Muscle of back (tissue), 3 donors: ENCODE measurements at regions not wholly inside any gene's neighbourhood (a gene's known extent, or its start where the extent isn't known, plus 50 kb on each side); places are given as distances from the start of the nearest gene placed in this dataset.
A peak's percentile ranks its signal among the peaks of the same experiment; 100 is the strongest.

Experiments
- DNase-seq, 3 donors: peaks; one replicate each; pipeline versions ENCODE4 v3.0.0 to v3.0.0-alpha.2; 2013

DNA sequence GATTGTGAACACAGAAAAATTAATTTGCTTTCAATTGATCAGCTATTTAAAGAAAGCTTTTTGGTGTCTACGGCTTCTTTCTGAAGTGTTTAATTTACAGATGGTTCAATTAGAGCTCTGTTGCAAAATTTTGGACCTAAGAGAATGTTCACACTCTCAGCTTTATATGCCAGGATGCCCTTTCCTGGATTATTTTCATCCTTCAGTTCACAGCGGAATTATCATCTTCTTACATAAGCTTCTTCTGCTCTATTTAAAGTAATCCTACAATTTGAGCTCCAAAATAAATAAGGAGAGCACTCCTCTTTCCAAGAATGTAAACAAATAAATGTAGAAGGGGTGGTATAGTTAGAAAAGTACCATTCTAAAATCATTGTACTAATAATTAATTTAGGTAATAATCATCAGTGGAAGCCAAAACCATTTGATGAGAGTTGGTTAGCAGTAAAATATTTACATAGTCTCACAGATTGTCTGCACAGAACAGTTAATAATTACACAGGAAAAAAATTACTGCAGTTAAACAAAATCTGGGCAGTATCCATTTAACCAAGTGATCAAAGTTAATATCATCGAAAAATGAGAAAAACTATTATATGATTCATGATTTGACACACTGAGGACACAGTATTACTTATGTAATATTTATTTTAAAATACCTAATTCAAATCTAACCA lies 298.0 kb upstream of the TMEM229A start:
- no peak for DNase-seq

DNA sequence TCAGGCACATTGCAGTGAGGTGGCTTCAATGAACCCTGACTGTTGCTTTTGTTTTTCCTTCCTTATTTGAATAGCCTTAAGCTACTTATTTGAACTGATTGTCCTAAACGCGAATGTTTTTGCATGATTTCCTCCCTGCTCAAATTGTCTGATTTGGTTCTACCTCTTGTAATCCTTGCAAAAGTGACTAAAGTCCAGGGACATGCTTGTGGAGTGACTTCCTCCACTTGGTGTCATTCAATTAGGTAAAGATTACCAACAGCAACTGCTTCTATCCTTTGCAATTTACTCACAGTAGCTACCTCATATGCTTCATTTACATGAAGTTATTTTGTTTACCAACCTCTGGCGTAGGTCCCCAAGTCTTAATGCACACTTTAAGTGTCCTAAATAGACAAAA lies 295.9 kb upstream of the TMEM229A start:
- DNase-seq, result no peak

DNA sequence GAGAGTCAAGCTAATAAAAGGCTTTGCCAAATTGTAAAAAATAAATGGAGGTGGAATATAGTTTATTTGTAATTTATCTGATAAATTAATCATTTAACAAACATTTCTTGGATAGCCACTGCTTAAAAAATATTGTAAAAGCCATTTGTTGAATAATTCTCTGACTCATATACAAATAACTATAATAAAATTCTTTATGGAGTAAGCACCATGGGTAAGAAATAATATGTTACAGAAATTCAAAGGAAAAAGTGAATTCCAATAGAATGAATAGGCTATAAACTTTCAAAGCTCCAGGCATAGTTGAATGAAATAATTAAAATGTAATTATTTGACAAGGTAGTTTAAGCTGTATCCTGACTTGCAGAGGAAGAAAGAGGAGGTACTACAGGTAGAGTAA lies 291.4 kb upstream of the TMEM229A start:
- DNase-seq, result no peak

DNA sequence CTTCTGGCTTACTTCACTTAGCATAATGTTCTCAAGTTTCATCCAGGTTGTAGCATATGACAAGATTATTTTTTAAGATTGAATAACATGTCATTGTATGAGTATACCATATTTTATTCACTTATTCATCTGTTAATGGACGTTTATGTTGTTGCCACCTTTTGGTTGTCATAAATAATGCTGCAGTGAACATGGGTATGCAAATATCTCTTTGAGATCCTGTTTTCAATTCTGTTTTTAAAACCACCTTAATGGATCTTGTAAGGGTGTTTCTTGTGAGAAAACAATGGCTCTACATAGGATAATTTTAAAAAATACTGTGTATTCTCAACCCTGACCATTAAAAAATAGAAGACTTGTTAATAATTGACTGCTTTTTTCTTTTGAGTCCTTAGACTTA lies 290.7 kb upstream of the TMEM229A start:
- DNase-seq, result no peak

- no peak for DNase-seq
These were observed 289.7 kb upstream of the TMEM229A start for GRCh38 chr7:124322561-124322960.

GRCh38 chr7:124318721-124319450 lies 286.0 kb upstream of the TMEM229A start:
- DNase-seq, result peak in 1 of 3 donors; percentile 2

- no peak for DNase-seq
These were observed 278.1 kb upstream of the TMEM229A start for GRCh38 chr7:124310934-124311390.

DNA sequence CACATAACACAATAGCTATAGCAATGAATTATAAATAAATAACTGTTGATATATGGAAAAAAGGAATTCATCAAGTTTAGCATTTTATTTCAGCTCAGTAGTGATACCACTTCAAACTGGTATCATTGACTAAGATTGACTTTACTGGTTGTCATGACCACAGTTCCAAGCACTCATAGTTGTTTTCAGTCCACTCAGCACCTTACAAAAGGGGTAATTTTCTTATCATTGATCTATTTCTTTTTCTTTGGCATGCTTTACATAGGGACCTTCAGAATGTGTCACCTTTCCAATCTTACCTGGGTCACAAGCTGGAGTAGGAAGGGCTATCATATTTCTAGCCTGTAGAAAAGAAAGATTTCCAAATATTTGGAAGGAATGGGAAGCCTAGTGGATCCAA lies 275.5 kb upstream of the TMEM229A start:
- no peak for DNase-seq

GRCh38 chr7:124295289-124295688 lies 262.4 kb upstream of the TMEM229A start:
- DNase-seq, result no peak

DNA sequence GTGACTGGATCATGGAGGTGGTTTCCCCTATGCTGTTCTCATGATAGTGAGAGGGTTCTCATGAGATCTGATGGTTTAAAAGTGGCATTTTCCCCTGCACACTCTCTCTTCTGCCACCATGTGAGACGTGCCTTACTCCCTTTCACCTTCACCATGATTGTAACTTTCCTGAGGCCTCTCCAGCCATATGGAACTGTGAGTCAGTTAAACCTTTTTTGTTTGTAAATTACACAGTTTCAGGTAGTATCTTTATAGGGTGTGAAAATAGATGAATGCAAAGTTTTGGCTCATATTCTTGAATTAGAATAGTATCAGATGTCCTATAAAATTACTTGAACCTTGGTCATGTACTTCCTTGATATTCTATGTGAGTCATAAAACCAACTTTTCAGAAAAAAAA lies 252.1 kb upstream of the TMEM229A start:
- DNase-seq, result no peak

DNA sequence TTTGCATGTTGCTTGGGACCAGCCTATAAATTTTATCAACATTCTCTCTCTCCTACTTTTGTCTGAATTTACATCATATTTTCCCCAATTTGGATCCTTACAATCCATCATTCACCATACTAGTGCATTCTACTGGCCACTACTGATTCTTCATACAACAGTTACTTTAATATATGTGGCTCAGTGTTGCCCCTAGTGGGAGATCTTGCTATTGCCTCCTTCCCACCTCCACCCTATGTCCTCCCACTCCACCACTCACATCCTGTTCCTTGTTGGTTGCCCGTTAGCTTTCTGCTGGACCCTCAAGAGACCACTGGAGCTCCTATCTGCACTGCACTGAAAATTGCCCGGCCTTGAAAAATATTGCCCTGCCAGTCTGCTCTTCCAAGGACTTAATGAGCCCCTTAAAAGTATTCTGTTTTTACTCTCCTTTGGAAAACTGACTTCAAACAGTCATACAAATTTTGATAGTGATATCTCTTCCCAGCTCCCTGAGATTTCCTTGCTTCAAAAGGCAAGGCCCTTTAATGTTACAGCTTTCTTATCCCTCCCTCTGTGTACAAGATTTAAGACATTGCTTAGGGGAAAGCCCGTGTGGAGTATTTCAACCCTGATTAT lies 243.2 kb upstream of the TMEM229A start:
- peak in 1 of 3 donors; percentile 1 for DNase-seq

GRCh38 chr7:124275411-124275810 lies 242.5 kb upstream of the TMEM229A start:
- no peak for DNase-seq

GRCh38 chr7:124269774-124270173 lies 236.9 kb upstream of the TMEM229A start:
- DNase-seq, result no peak

DNA sequence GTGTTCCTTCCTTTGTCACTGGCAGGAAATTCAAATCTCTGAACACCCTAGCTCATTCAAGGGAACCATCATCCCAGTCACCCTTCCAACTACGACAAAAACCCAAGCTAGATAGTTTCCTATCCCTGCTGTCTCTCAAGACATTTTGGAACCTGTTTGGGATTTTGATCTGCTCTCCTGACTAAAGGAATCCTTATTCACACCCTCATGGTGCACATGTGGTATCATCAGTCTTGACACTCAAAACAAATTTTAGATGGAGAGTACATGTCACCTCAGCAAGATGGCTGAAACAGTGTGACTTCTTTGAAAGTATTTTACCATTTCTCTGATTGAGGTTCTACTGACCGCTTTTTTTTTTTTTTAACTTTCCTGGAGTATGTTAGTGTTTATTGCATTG lies 234.3 kb upstream of the TMEM229A start:
- DNase-seq, result no peak

- DNase-seq, result no peak
These were observed 230.5 kb upstream of the TMEM229A start for GRCh38 chr7:124263232-124263827.

- DNase-seq, result no peak
These were observed 228.8 kb upstream of the TMEM229A start for GRCh38 chr7:124261710-124262109.

DNA sequence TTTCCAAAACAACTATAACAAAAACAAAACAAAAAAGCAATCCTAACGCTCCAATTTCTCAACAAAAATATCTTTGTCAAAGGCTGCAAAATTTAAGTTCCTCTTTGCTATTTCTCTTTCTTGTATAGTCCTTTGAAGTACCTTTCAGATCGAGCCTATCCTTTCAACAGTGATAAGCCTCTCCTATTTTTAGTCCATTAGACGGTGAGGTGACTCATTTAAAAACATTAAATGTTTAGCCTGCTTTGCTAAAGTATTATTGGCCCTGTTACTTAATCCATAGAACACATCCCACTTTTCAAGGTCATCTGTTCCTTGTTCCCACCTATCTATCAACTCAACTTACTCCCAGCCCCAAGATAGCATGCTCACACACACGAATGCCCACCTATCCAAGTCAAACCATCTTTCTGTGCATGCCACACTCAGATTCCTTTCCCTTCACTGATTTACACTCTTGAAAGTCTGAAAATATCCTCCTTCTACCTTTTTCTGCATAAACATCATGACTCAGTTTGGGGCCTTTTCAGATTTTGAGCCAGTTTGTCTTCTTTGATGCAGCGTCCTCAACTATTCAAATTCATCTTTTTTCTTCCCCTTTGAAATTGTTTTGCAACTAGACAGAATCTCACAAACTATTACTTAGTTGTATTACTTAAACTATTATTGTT lies 224.9 kb upstream of the TMEM229A start:
- DNase-seq, result no peak

- DNase-seq, result no peak
These were observed 222.3 kb upstream of the TMEM229A start for GRCh38 chr7:124255041-124255655.

DNA sequence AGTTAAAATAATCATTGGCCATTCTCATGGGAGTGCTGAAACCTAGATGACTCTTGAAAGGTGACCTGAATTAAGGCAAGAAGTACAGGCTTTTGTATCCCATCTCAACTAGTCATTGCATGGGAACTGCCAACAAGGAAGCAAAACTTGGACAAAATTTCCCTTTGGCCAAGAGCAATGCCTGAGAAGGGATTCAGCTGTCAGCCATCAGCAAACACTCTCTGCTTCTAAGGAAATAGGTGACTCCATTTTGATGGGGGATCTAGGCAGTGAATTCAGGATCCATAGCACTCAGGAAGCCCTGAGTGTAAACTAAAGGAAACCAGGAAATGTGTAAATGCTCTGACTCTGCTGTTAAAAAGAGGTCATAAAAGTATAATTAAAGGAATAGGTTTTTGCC lies 221.5 kb upstream of the TMEM229A start:
- no peak for DNase-seq

GRCh38 chr7:124251636-124252035 lies 218.8 kb upstream of the TMEM229A start:
- peak in 1 of 3 donors; percentile 4 for DNase-seq

DNA sequence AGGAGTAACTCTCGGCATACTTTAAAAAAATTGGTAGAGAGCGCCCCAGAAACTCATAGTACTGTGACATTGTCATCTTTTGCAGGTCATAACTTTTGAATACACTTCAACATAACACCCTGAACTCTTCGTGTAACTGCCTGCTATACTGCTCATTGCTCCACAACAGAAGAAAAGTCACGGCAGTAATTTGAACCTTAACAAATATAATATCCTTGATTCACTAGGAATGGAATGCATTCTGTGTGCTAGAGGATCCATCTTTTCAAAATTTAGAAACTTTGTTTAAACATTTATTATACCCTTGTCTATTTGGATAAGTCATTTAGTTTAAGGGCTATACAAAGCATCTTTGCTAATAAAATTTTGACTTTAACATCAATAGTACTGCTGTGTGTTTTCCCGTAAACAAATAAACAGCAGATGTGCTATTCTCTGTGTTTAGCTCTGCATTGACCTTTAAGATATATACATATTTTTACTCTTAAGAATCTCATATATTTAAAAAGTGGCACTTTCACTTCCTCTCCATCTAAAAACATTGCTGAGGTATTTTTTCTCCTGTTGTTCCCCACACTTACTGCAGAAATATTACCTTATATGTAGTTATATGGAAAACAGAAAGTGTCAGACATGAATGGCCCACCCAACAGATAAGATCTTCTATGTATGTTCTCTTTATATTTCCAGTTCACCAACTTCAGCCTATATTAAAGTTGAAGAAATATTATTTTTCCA lies 217.6 kb upstream of the TMEM229A start:
- no peak for DNase-seq
